ENCODE measurements at regions not wholly inside any gene's neighbourhood (a gene's known extent, or its start where the extent isn't known, plus 50 kb on each side); places are given as distances from the start of the nearest gene placed in this dataset.
"Not testable (repeated sequence)": the region's sequence is repeated elsewhere in the genome, so short reads cannot be mapped to it uniquely, and the experiment has no call there.

DNA sequence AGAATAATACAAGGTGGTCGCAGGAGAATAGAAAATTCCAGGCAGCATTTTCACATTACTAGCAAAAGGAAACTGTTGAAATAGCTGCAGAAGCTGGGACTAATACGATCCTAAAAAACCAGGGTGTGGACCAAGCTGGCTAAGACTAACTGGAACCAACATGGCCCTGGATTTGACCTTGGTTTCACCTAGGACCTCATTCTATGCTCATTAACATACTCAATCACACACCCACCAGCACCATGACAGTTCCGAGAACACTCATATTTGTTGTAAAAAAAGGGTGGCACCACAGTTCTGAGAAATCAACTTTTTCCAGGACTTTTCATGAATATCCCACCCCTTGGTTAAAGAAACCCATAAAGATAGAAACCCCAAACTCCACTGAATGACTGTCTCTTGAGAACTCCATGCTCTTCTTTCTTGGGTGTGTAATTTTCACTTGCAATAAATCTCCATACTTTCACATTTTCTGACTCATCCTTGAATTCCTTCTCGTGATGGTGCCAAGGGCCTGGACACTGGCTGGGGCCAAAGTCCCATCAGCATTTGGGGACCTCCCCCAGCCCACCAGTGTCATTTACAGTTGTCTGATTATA, 164.3 kb upstream of the CHST9 start:
- intact Hi-C loops (cut with micrococcal nuclease) = no loop called here
- H3K36me3 Mint-ChIP-seq (ENCODE audit: low read depth) = no peaks in the 10 kb centered on the region

DNA sequence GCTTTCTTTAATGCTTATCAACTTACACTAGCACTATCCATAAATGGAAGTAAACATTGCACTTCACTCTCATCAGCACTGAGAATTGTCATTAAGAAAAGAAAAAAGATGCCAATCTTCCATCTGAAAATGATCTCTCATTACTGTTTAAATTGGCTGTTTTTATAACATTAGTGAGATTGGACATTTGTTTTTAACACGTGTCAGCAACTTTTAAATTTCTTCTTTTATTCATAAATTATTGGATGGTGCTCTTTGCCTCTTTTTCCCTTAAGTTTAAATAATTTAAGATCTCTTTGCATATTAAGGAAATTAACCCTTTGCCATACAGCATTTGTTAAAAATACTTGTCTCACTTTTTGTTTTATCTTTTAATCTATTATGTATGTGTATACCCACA, 146.5 kb upstream of the CHST9 start:
- Mint-ChIP-seq H3K4me1 (ENCODE audit: low read depth) (no peaks in the 10 kb centered on the region), H3K4me3 (no peak overlapping the region), H3K9me3 (peaks cover 8% of the 10 kb centered on the region), H3K27me3 (ENCODE audit: low read depth) (no peaks in the 10 kb centered on the region), H3K36me3 (ENCODE audit: low read depth) (no peaks in the 10 kb centered on the region), H3K27ac (no peak overlapping the region)
- DNase-seq = no peak
- intact Hi-C loops (cut with micrococcal nuclease) = no loop called here
- CTCF ChIA-PET = no interaction called here

More for the DNA sequence above, 164.3 kb upstream of the CHST9 start:
- CTCF ChIA-PET = no interaction called here
- DNase-seq = no peak
- H3K9me3 Mint-ChIP-seq = peaks cover 8% of the 10 kb centered on the region
- no peak overlapping the region for H3K27ac Mint-ChIP-seq
- H3K27me3 Mint-ChIP-seq (ENCODE audit: low read depth) = no peaks in the 10 kb centered on the region
- H3K4me3 Mint-ChIP-seq = no peak overlapping the region
- no peaks in the 10 kb centered on the region for H3K4me1 Mint-ChIP-seq (ENCODE audit: low read depth)

DNA sequence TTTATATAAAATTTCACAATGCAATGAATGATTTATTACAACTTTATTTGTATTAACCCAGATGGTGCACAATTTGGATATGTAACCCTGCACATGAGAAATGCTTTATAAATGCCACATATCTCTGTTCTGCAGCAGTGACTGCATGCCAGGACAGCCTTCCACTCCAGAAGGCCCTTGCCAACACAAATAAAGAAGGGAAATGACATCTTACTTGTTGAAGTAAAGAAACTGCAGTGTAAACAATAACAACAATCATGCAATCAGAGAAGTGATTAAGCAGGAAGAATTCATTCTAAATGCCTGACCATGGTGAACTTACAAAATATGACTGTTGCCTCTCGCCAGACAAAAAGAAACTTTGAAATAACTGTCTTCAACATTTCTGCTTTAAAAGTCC, 129.9 kb upstream of the CHST9 start:
- H3K36me3 Mint-ChIP-seq (ENCODE audit: low read depth) = no peaks in the 10 kb centered on the region
- no peak overlapping the region for H3K4me3 Mint-ChIP-seq
- intact Hi-C loops (cut with micrococcal nuclease) = no loop called here
- H3K27me3 Mint-ChIP-seq (ENCODE audit: low read depth) = no peaks in the 10 kb centered on the region
- no peak for DNase-seq
- H3K4me1 Mint-ChIP-seq (ENCODE audit: low read depth) = no peaks in the 10 kb centered on the region
- no peak overlapping the region for H3K27ac Mint-ChIP-seq
- CTCF ChIA-PET = no interaction called here
- peaks cover 5% of the 10 kb centered on the region for H3K9me3 Mint-ChIP-seq

DNA sequence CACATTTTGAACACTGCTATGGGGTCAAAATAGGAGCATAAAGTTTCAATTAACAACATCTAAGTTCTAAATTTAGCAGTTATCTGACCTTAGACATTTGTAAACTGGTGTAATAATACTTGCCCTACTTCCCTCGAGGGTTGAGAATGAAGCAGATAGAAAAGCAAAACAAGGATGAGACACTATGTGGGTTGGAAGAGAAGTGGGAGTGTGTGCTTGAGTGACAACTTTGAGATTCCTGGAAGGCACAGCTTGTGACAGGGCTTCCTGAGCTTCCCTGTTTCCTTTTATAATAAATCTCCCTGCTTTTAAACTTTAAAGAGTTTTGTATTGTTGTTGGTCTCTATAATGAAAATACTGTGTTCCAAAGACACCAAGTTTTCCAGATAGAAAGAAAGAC, 128.6 kb upstream of the CHST9 start:
- no peak for DNase-seq
- Mint-ChIP-seq H3K36me3 (ENCODE audit: low read depth) (no peaks in the 10 kb centered on the region), H3K4me3 (no peak overlapping the region), H3K27me3 (ENCODE audit: low read depth) (no peaks in the 10 kb centered on the region), H3K27ac (no peak overlapping the region), H3K4me1 (ENCODE audit: low read depth) (no peaks in the 10 kb centered on the region), H3K9me3 (peaks cover 4% of the 10 kb centered on the region)
- CTCF ChIA-PET = no interaction called here
- intact Hi-C loops (cut with micrococcal nuclease) = no loop called here

DNA sequence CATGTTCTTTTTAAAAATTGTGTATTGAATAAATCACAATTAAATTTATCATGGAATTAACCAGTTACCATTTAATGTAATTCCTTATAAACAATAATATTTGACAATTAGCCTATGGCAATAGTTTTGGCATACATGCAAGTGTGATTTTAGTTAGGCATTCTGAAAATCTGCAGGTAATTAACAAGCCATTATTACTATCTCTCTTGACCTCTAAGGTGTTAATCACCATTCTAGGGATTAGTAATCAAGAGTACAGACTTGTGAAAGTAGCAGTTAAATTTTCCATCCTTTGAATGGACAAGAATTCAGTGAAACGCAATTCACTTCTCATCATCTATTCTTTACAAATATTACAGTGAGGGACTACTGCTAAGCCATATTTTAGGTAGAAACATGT, 127.7 kb upstream of the CHST9 start:
- H3K27me3 Mint-ChIP-seq (ENCODE audit: low read depth) = no peaks in the 10 kb centered on the region
- H3K36me3 Mint-ChIP-seq (ENCODE audit: low read depth) = no peaks in the 10 kb centered on the region
- intact Hi-C loops (cut with micrococcal nuclease) = no loop called here
- H3K4me1 Mint-ChIP-seq (ENCODE audit: low read depth) = no peaks in the 10 kb centered on the region
- no peak overlapping the region for H3K27ac Mint-ChIP-seq
- peaks cover 4% of the 10 kb centered on the region for H3K9me3 Mint-ChIP-seq
- CTCF ChIA-PET = no interaction called here
- no peak for DNase-seq
- no peak overlapping the region for H3K4me3 Mint-ChIP-seq

DNA sequence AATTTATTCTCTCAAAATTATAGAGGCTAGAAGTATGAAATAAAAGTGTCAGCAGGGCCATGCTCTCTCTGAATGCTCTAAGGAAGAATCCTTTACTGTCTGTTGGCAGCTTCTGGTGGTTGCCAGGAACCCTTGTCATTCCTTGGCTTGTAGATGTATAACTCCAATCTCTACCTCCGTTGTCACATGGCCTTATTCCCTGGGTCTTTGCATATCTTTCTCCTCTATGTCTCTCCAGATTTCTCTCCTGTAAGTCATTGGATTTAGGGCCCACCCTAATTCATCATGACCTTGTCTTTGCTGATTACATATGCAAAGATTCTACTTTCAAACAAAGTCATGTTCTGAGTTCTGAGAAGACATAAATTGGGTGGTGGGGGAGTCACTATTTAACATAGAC, 127.0 kb upstream of the CHST9 start:
- Mint-ChIP-seq H3K36me3 (ENCODE audit: low read depth) (no peaks in the 10 kb centered on the region), H3K9me3 (peaks cover 4% of the 10 kb centered on the region), H3K27ac (no peak overlapping the region), H3K4me3 (no peak overlapping the region), H3K4me1 (ENCODE audit: low read depth) (no peaks in the 10 kb centered on the region), H3K27me3 (ENCODE audit: low read depth) (no peaks in the 10 kb centered on the region)
- no peak for DNase-seq
- CTCF ChIA-PET = no interaction called here
- intact Hi-C loops (cut with micrococcal nuclease) = no loop called here

DNA sequence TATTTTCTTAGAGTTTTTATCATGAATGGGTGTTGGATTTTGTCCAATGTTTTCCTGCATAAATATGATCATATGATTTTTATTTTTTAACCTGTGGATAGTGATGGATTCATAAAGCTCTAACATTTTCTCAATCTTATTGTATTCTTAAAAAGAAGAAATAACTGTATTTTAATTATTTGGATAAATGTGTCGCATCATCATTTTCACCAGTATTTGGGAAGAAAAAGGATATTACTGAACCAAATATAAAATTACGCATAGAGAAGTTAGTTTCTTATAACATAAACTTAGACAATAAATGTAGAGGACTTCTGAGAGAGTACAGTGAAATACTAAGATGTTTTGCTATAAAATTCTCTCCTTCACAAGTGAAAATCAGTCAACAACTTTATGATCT, 126.0 kb upstream of the CHST9 start:
- intact Hi-C loops (cut with micrococcal nuclease) = no loop called here
- Mint-ChIP-seq H3K4me3 (no peak overlapping the region), H3K9me3 (peaks cover 7% of the 10 kb centered on the region), H3K4me1 (ENCODE audit: low read depth) (no peaks in the 10 kb centered on the region), H3K27me3 (ENCODE audit: low read depth) (no peaks in the 10 kb centered on the region), H3K27ac (no peak overlapping the region), H3K36me3 (ENCODE audit: low read depth) (no peaks in the 10 kb centered on the region)
- CTCF ChIA-PET = no interaction called here
- no peak for DNase-seq

DNA sequence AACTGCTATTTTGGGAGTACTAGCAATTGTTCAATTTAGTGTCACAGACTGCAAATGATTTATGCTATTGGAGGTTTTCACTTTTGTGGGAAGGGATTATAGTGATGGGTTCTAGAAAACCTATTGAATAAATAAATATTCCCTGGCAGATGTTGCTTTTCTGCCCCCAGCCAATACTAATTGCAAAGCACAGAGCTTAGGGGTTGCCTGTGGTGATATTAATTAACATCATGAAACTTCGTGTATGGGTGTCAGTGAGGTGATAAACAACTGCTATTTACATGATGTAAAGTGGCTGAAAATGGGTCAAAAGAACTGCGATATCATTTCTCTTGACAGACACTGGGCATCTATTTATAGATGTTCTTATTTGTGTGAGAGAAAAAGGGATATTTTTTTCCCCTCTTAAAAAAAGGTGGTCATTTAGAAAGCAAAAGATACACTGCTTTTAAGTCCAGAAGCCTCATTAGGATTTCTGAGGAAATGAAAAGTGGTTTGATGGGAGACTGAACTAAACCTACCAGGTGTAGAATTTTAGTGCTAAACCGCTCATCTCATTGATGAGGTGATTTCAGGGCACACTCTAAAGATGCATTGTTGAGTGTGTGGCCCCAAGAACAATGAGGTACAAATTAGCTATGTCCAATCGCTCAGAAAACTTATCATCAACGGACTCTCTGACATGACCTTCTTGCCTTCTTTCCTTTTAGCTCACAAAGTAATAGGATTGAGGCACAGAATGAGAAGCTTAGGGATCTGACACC, 116.7 kb upstream of the CHST9 start:
- Mint-ChIP-seq H3K9me3 (peaks cover 5% of the 10 kb centered on the region), H3K4me1 (ENCODE audit: low read depth) (no peaks in the 10 kb centered on the region), H3K4me3 (no peak overlapping the region), H3K27me3 (ENCODE audit: low read depth) (no peaks in the 10 kb centered on the region), H3K36me3 (ENCODE audit: low read depth) (no peaks in the 10 kb centered on the region), H3K27ac (no peak overlapping the region)
- no peak for DNase-seq
- intact Hi-C loops (cut with micrococcal nuclease) = no loop called here
- CTCF ChIA-PET = interaction anchor here (0.6 kb wide), 1 partner anchor 35 kb away, joined by 5 read pairs; no protein-coding TSS in a partner anchor

DNA sequence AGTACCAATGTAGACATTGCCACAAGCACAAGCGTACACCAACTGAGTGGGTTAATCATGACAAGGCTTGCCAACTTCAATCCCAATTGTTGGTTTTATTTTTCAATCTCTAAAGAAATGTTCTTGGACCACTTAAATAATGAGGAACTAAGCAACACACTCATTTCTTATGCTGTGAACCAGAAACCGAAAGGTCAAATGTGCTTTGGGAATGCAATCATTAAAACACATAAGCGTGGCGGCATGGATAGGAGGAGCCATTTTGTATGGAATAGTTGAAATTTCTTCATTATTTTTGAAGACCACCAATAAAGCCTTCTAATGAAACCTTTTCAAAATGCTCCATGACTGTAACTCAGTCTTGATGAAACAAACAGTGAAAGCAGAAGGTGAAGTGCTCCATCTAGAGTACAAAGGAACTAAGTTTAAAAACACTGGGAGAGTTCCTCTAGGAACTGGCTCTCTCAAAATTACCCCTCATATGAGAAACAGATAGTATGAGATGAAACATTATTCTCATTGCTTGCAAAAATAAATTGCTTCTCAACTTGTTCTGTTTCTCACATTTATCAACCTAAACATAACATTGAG, 113.2 kb upstream of the CHST9 start:
- Mint-ChIP-seq H3K9me3 (no peaks in the 10 kb centered on the region), H3K27me3 (ENCODE audit: low read depth) (no peaks in the 10 kb centered on the region), H3K36me3 (ENCODE audit: low read depth) (no peaks in the 10 kb centered on the region), H3K4me1 (ENCODE audit: low read depth) (no peaks in the 10 kb centered on the region), H3K4me3 (no peak overlapping the region), H3K27ac (no peak overlapping the region)
- intact Hi-C loops (cut with micrococcal nuclease) = no loop called here
- CTCF ChIA-PET = no interaction called here
- no peak for DNase-seq

DNA sequence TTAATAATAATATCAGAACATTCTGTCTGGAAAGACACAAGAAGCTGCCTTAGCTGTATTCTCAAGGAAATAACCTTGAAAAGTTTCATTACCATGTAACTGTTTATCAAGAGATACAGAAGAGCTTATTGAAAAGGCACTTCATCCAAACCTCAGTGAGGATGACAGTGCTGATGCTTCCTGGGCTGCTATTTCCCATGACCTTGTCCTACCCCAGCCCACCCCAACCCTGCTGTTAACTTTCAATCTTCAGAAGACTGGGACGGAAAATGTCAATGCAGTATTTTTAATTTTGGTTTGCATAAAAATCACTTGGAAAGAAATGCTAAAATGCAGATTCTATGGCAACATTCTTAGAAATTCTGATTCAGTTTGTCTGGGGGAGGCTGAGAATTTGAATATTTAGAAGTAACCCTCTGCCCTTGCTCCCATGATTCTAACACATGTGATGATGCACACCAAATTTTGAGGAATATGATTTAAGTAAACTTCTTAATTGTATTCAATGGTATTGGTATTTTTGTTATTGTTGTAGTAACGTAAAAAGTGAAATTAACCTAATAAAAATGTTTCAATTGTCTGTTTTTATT, 101.0 kb upstream of the CHST9 start:
- H3K9me3 Mint-ChIP-seq; CTCF ChIA-PET; H3K36me3 Mint-ChIP-seq (ENCODE audit: low read depth); H3K4me3 Mint-ChIP-seq; H3K27me3 Mint-ChIP-seq (ENCODE audit: low read depth); H3K4me1 Mint-ChIP-seq (ENCODE audit: low read depth); intact Hi-C loops (cut with micrococcal nuclease); DNase-seq; H3K27ac Mint-ChIP-seq: not testable (repeated sequence)

DNA sequence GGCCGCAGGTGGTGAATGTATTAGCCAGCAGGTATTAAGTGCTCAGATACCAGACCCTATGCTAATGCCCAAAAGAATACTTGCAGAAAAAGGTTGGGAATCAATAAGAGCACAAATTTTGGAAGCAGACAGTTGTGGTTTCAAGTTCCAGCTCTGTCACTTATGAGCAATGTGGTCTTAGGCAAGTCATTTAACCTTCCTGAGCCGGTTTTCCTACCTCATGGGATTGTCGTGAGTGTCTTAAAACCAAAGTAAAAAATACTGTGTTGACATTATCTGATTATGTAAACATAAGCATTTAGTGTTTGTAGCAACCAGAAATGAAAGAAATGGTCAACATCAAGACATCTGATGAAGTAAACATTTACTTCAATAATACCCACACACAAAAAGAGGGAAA, 93.0 kb upstream of the CHST9 start:
- intact Hi-C loops (cut with micrococcal nuclease) = no loop called here
- no peak overlapping the region for H3K27ac Mint-ChIP-seq
- no peak for DNase-seq
- H3K4me1 Mint-ChIP-seq (ENCODE audit: low read depth) = no peaks in the 10 kb centered on the region
- H3K9me3 Mint-ChIP-seq = peaks cover 7% of the 10 kb centered on the region
- no peak overlapping the region for H3K4me3 Mint-ChIP-seq
- no peaks in the 10 kb centered on the region for H3K36me3 Mint-ChIP-seq (ENCODE audit: low read depth)
- CTCF ChIA-PET = no interaction called here
- no peaks in the 10 kb centered on the region for H3K27me3 Mint-ChIP-seq (ENCODE audit: low read depth)

DNA sequence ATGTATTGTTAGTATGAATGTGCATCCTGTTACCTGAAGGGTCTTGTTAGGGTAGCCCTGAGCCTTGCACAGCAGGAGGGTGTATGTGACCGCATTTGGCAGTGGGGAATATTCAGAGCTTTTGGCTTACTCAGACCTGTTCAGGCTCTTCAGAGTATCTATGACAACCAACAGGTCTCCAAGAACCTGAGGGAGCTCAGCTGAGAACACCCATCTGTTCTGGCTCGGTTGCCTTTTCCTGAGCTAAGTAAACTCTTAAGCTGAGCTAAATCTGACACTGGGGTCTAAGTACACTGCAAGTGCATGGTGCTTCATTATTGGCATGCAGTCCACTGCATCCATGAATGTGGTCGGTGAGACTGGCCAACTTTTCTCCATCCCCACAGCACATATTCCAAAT, 92.4 kb upstream of the CHST9 start:
- intact Hi-C loops (cut with micrococcal nuclease) = no loop called here
- no peak overlapping the region for H3K27ac Mint-ChIP-seq
- no peak for DNase-seq
- H3K9me3 Mint-ChIP-seq = peaks cover 7% of the 10 kb centered on the region
- no peaks in the 10 kb centered on the region for H3K27me3 Mint-ChIP-seq (ENCODE audit: low read depth)
- no peaks in the 10 kb centered on the region for H3K4me1 Mint-ChIP-seq (ENCODE audit: low read depth)
- no peak overlapping the region for H3K4me3 Mint-ChIP-seq
- no peaks in the 10 kb centered on the region for H3K36me3 Mint-ChIP-seq (ENCODE audit: low read depth)
- CTCF ChIA-PET = no interaction called here

DNA sequence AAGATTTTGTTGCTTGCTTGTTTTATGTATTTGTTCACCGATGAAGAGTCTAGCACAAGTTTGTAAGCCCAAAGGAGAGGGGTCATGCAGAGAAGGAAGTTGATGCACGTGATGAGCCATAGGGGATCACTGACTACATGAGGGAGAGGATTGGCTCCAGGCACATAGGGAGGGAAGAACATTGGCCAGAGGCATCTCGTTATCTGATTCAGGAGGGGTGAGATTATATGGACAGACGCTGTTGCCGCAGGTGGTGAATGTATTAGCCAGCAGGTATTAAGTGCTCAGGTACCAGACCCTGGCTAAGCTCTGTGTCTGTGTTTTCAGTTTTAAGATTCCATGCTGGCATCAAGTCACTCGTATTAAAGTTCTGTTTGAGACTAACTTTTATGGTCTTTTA, 91.8 kb upstream of the CHST9 start:
- no peaks in the 10 kb centered on the region for H3K4me1 Mint-ChIP-seq (ENCODE audit: low read depth)
- CTCF ChIA-PET = no interaction called here

More for the DNA sequence above, 91.8 kb upstream of the CHST9 start:
- H3K4me3 Mint-ChIP-seq = no peak overlapping the region
- no peaks in the 10 kb centered on the region for H3K36me3 Mint-ChIP-seq (ENCODE audit: low read depth)
- DNase-seq = no peak
- H3K9me3 Mint-ChIP-seq = peaks cover 7% of the 10 kb centered on the region
- H3K27ac Mint-ChIP-seq = no peak overlapping the region
- intact Hi-C loops (cut with micrococcal nuclease) = no loop called here
- no peaks in the 10 kb centered on the region for H3K27me3 Mint-ChIP-seq (ENCODE audit: low read depth)
